G401 (cell line): ENCODE measurements at regions not wholly inside any gene's neighbourhood (a gene's known extent, or its start where the extent isn't known, plus 50 kb on each side); places are given as distances from the start of the nearest gene placed in this dataset.

Source experiments
- DNase-seq: peaks from one replicate; pipeline ENCODE4 v3.0.0-alpha.2; 2015; ENCODE audit warnings: low spot score
- in situ Hi-C: cut with HindIII; loops from 2 replicates; pipeline ENCODE4 v1.10.0; 2016; ENCODE audit warnings: low sequenced_read_pairs, mixed read lengths

DNA sequence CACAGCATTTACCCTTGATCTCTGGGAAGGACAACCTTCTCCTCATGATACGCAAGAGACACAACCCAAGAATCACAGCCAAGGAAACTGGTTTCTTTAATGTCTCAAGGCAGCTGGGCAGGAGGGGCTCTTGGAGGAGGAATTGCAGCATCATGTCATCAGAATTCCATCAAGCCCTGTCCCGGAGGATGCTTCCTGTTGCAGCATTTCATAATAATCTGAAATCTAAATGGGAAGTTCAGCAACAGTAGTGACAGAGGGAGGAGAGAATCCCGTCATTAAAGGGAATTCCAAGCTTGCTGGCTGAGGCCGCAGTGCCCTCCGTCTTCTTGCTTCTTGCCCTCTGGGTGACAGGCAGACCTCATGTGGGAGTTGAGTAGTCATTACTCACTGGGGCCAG, 192.7 kb downstream of the TENT4A start:
- in situ Hi-C loops: no loop called here
- no peak for DNase-seq

DNA sequence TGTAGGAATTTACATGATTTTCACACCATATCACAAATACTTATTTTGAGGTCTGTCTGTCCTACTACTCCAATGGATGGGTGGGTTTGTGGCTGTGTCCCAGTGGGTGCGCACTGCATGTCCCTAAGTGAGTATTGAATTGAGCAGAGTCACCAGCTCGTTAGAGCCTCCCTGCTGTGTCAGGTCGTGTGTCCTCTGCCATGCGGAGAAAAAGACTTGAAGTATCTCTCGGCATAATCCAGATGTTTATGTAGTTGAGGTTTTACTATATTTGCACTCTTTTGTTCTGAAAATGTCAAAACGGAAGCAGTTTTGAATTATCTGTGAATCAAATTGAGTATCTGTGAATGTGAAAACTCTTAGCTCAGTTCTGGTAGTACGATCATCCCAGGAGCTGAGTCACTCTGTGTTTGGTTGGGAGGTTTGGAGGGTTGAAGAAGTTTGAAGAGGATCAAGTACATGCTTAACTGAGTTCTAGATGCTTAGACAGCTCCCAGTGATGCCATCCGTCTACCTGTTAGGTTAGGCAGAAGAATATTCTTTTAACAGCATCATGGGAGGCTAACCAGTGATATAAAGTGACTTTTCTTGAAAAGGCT, 194.2 kb downstream of the TENT4A start:
- DNase-seq: no peak
- in situ Hi-C loops: no loop called here

DNA sequence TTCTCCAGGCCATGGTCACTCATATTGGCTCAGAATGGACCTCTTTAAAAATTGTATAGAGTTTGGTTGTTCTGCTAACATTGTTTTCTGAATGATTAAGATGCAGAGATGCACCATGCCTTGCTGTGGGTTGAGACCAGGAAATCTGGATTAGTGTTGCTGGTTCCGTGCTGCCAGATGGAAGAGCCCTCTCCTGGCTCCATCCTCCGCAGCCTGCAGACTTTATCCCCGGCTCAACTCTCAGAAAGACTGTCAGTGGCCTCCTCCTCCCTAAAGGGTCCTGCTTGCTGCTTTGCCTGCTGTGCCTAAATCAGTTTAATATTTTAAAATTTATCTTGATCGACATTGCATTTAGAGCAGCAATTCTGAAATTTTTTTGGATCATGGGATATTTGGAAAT, 196.7 kb downstream of the TENT4A start:
- DNase-seq: peak; percentile 18
- in situ Hi-C loops: no loop called here

DNA sequence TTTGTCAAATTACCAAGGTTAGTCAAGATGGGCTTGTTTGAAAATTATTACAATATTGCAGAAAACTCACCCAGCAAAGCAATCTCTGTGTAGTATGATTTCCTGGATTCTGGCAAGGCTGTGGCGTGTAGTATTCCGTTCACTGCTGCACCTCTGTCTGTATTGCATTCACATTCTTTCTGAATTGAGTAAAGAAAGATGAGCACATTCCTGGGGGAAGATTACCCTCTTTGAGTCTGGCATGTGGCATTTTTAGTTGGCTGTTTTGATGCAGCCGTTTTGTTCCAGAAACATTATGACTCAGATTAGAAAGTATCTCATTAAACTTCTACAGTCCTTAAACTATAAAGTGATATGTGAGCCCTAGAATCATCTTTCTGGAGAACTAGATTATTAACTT, 197.7 kb downstream of the TENT4A start:
- DNase-seq: no peak
- in situ Hi-C loops: no loop called here

DNA sequence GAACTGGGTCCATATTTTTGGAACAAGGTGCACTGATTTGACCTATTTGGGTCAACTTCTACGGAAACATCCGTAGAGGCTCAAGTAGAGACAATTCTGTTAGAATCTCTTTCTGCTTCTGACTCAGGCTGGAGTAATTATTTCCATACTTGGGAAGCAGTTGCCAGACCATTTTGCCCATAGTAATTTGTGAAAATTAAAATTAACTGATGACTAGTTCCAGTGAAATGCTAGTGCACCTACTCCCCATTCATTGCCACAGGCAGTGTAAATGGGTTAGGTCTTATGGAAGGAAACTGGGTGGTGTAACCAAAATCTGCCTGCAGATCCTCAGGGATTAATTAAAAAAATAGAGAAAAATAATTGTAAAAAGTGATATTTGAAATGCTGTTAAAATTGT, 201.1 kb downstream of the TENT4A start:
- DNase-seq: no peak
- in situ Hi-C loops: no loop called here

DNA sequence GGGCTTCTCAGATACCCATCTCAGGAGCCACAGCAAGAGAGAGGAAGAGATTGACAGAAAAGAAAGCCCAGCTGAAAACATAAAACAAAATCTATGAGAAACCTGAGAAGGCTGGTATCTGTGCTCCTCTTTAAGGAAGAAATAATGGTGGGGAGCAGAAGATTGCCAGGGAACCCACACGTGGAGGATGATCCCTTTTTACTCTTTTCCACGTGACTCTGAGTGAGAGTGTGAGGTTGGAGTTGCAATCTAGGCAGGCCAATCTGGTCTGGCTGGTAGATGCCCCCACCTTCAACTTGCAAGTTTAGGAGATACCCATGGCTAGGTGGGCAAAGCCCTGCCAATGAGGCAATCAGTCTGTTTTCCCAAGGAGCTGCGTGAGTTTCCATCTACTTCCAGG, 202.3 kb downstream of the TENT4A start:
- in situ Hi-C loops: no loop called here
- DNase-seq: no peak

GRCh38 chr5:6918255-6918654, 205.0 kb downstream of the TENT4A start:
- DNase-seq: no peak
- in situ Hi-C loops: no loop called here

DNA sequence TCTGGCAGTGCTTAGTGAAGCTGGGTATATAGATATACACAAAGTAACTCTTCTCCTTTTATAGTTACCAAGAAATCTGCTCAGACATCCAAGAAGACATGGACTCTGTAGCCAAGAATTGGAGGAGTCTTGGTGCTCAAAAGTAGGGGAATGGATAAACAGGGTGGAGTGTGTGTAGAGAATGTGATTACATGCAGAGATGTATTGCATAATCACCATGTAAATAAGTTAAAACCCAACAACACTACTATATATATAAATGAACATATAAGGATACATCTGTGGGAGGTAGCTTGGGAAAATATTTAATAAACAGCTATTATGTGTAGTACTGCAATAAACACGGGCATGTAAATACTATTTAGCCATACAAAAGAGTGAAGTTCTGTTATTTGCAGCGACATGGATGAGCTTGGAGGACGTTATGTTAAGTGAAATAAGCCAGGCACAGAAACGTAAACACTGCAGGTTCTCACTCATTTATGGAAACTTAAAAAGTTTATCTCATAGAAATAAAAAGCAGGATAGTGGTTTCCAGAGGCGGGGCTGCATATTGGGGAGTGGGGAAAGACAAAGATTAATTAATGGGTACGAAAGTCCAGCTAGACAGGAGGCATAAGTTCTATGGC, 207.5 kb downstream of the TENT4A start:
- in situ Hi-C loops: no loop called here
- DNase-seq: no peak

DNA sequence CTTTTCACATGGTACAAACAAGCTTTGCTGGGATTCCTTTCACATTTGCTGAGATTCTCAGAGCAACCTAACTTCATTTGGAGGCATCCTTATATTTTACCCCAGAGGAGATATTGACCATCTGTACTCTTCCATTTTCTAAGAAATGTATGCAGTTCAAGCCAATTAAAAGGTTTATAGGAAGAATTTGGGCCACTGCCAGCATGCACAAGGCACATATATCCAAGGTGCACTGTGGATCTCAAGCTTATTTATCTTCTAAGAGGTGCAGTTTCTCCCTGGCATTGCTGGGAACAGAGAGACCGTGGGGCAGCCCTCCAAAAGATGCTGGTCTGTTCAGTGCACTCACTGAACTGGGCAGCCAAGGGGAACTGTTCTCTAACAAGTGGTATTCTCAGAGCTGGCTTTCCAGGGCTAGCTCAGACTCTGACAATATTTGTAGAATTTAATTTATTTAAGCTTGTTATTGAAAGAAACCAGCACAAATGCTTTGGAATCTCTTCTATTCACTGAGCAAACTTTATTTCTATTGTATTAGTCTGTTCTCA, 213.3 kb downstream of the TENT4A start:
- in situ Hi-C loops: no loop called here
- DNase-seq: no peak

DNA sequence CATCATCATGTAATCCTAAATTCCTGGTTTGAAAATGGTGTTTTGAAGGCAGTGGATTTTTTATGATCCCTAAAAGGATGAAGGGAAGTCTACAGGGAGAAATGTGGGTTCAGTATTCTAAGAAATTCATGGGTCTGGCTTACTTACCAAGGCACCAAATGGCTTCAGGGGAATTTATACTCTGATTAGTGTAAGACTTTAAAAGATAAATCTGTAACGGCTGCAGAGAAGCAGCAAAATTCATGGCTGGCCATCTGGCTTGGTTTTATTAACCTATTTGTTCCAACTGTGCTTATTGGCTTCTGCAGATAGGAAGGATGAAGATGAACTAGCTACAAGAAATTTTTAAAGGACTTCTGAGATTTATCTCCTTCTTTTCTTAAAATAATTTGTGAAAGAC, 222.8 kb downstream of the TENT4A start:
- DNase-seq: peak; percentile 40
- in situ Hi-C loops: no loop called here

- in situ Hi-C loops: no loop called here
- no peak for DNase-seq
These were observed 224.4 kb downstream of the TENT4A start for GRCh38 chr5:6937677-6938076.

DNA sequence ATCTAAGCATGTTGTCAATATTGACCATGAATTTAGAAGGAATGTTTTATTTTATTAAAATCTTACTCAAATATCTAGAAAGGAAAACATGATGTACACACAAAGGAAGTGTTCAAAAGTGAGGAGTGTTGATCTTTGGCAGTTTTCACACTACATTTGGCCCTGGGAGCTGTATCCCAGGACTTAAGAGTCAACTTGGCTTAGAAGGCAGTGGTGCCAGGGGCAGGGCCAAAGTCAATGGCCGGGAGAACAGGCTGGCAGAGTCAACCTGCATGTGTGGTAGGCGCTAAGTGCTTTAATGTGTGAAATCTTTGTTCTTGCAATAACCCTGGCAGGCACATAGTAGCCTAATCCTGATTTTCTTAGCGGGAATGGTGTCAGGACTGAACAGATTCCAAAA, 228.4 kb downstream of the TENT4A start:
- in situ Hi-C loops: no loop called here
- DNase-seq: no peak

GRCh38 chr5:6943197-6944112, 230.2 kb downstream of the TENT4A start:
- in situ Hi-C loops: no loop called here
- no peak for DNase-seq

DNA sequence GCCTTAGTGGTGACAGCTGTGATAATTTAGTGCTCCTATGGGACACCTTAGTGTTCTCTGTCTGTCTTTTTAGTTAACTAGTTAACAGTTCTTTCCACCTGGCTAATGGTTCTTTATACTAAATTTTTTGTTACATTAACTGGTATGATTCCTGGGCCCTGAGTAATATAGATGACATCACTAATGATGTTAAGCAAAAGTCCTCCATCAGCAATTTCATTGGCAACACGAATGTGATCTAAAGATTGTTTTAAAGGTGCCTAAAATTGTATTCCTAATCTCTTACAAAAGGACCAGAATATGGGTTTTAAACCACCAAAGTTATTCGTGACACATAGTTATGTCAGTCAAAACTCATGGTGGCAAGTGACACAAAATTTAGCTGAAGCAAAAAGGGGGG, 235.3 kb downstream of the TENT4A start:
- in situ Hi-C loops: no loop called here
- no peak for DNase-seq

DNA sequence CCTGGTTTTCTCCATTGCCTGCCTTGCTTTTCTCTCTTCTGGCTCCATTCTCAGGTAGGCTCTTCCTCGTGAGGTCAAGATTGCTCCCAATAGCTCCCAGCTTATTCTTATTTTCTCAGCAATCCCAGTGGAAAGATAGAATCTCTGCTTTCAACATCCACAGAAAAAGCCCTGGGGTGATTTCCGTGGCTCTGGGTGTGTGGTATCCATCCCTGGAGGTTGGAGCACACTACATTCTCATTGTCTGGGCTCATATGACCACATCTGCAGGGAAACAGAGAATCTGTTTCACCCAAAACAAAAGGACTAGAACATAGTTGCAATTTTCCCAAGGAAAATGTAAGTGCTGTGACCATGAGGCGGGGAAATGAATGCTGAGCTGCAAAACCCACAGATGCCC, 236.0 kb downstream of the TENT4A start:
- no peak for DNase-seq
- in situ Hi-C loops: no loop called here

DNA sequence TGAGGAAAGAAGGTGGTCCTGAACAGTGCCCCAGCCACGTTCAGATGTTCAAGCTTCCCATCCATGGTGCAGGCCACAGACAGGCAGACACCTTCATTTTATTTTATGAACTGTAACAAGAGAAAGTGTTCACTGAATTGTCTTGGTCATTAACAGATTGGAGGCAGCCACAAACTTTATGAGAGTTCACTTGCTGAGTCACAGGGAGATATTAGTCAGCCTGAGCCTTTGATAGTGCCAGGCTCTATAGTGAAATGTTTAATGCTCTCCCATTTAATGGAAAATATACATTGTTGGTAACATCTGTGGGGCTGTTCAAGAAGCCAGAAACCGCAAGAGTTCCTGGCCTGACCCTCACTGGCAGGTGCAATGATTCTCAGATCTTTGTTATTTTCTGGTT, 237.0 kb downstream of the TENT4A start:
- in situ Hi-C loops: no loop called here
- no peak for DNase-seq

- DNase-seq: peak; percentile 10
- in situ Hi-C loops: no loop called here
These were observed 237.6 kb downstream of the TENT4A start for GRCh38 chr5:6950860-6951259.

- no peak for DNase-seq
- in situ Hi-C loops: no loop called here
These were observed 247.9 kb downstream of the TENT4A start for GRCh38 chr5:6961123-6961522.

- in situ Hi-C loops: no loop called here
- DNase-seq: no peak
These were observed 248.8 kb downstream of the TENT4A start for GRCh38 chr5:6961837-6962635.
